K562 (cell line): ENCODE measurements at regions not wholly inside any gene's neighbourhood (a gene's known extent, or its start where the extent isn't known, plus 50 kb on each side); places are given as distances from the start of the nearest gene placed in this dataset.

Source experiments
- ATAC-seq: fragments of 200-7000 bp; cut with Tn5 transposase; 3 replicates; pipeline ENCODE4 v1.9.1; 2020; ENCODE audit warnings: moderate library complexity
- BruUV-seq: library from RNA; stranded (reverse); fragments of 400-500 nt; replicated peaks from 2 replicates; lab custom pipeline; 2021; lab: Mats Ljungman, UMichigan
- CTCF ChIA-PET: fragments of 300-600 bp; formaldehyde crosslinking; extraction: SDS; loops from one replicate; lab custom pipeline; 2021; ENCODE audit warnings: low intra/inter-chr PET ratio; lab: Yijun Ruan, JAX
- POLR2A ChIA-PET: fragments of 300-600, 350-650 bp; sonication (Branson Sonifier 250); formaldehyde crosslinking; extraction: SDS; loops from one replicate; lab custom pipeline; 2021; ENCODE audit warnings: antibody characterized with exemption, inconsistent platforms; lab: Yijun Ruan, JAX
- DNase-seq, 4 experiments: peaks; one replicate each; pipeline versions ENCODE4 v3.0.0 to v3.0.0-alpha.2; 2011 to 2018; ENCODE audit warnings: low spot score in 3 of 4, mixed read lengths in 3 of 4; ENCODE audit errors: extremely low read depth in 1 of 4
- FAIRE-seq: peaks from 2 replicates; lab custom pipeline; 2011; peaks lifted over from hg19 to GRCh38; lab: Jason Lieb, UNC
- H2AFZ ChIP-seq: 2 replicates; pipeline ENCODE4 v1.6.0; 2011; ENCODE audit warnings: low read depth, low read length, control low read depth, inconsistent platforms
- H3K27ac ChIP-seq: fragments of 200-600 bp; 3 replicates; pipeline ENCODE4 v1.8.0; 2011; ENCODE audit warnings: low read depth, mild to moderate bottlenecking, control low read depth, inconsistent platforms, low read length, moderate library complexity, mixed read lengths; ENCODE audit errors: extremely low read depth
- H3K27me3 ChIP-seq, 2 experiments: fragments of 300-600 bp in 1 of 2; 2 replicates in 1 of 2; 3 replicates in 1 of 2; pipeline versions ENCODE4 v1.6.0 to v1.8.0; 2011; ENCODE audit warnings: inconsistent platforms in 2 of 2, low read length in 2 of 2, mild to moderate bottlenecking in 1 of 2, mixed read lengths in 1 of 2, moderate library complexity in 1 of 2; ENCODE audit not compliant: control insufficient read depth in 2 of 2, insufficient read depth in 2 of 2
- H3K36me3 ChIP-seq: fragments of 300-600 bp; 3 replicates; pipeline ENCODE4 v1.8.0; 2011; ENCODE audit warnings: mild to moderate bottlenecking, low read length, inconsistent platforms; ENCODE audit not compliant: control insufficient read depth, insufficient read depth
- H3K4me1 ChIP-seq, 2 experiments: fragments of 200-600 bp in 1 of 2; replicated peaks in 1 of 2; 2 replicates in 1 of 2; 3 replicates in 1 of 2; pipeline versions ENCODE4 v1.5.1 to v1.8.0; 2011; ENCODE audit warnings: inconsistent platforms in 2 of 2, low read length in 2 of 2, mild to moderate bottlenecking in 1 of 2, mixed read lengths in 1 of 2, moderate library complexity in 1 of 2; ENCODE audit not compliant: control insufficient read depth in 2 of 2, insufficient read depth in 2 of 2
- H3K4me2 ChIP-seq: 2 replicates; pipeline ENCODE4 v1.6.1; 2011; ENCODE audit warnings: low read length, control low read depth, inconsistent platforms, mixed read lengths; ENCODE audit not compliant: insufficient read depth
- H3K4me3 ChIP-seq: fragments of 200-600 bp; sonication (generic), shearing (Covaris generic); 2 replicates; pipeline ENCODE4 v1.5.1; 2016; ENCODE audit warnings: control low read depth, inconsistent platforms
- H3K79me2 ChIP-seq: fragments of 200-600 bp; 3 replicates; pipeline ENCODE4 v1.8.0; 2011; ENCODE audit warnings: low read length, inconsistent platforms; ENCODE audit not compliant: control insufficient read depth, insufficient read depth
- H3K9ac ChIP-seq, 2 experiments: 2 replicates each; pipeline versions ENCODE4 v1.6.0 to v1.6.1; 2011; ENCODE audit warnings: low read depth in 2 of 2, low read length in 2 of 2, control low read depth in 1 of 2, inconsistent platforms in 1 of 2, mild to moderate bottlenecking in 1 of 2, mixed read lengths in 1 of 2; ENCODE audit not compliant: insufficient read depth in 1 of 2
- H3K9me1 ChIP-seq: one replicate; pipeline ENCODE4 v1.6.0; 2011; ENCODE audit warnings: inconsistent platforms, mild to moderate bottlenecking, low read length, moderate library complexity; ENCODE audit not compliant: control insufficient read depth, insufficient read depth
- H3K9me3 ChIP-seq: replicated peaks from 2 replicates; pipeline ENCODE4 v1.5.1; 2011; ENCODE audit warnings: low read depth, low read length, inconsistent platforms; ENCODE audit not compliant: control insufficient read depth, insufficient read depth
- H4K20me1 ChIP-seq: replicated peaks from 2 replicates; pipeline ENCODE4 v1.6.1; 2011; ENCODE audit warnings: low read length, inconsistent platforms, mixed read lengths; ENCODE audit not compliant: control insufficient read depth, insufficient read depth
- CTCF ChIP-seq, 3 experiments: IDR thresholded peaks in 2 of 3; conservative IDR thresholded peaks in 1 of 3; 2 replicates each; pipeline ENCODE4 v1.5.1; 2011 to 2012; ENCODE audit warnings: low read length in 3 of 3, mild to moderate bottlenecking in 3 of 3, control low read depth in 2 of 3, improper control_type of control experiment in 1 of 3, inconsistent platforms in 1 of 3, low read depth in 1 of 3, mixed read lengths in 1 of 3, moderate library complexity in 1 of 3; ENCODE audit not compliant: insufficient read depth in 2 of 3
- PHB ChIP-seq: fragments of 250-450 bp; sonication (Bioruptor Pico); IDR thresholded peaks from 2 replicates; pipeline ENCODE4 v1.5.0; 2021
- RAD21 ChIP-seq, 2 experiments: fragments of 250-450 bp in 1 of 2; fragments of 450-650 bp in 1 of 2; sonication (Bioruptor Pico) in 1 of 2; formaldehyde crosslinking in 1 of 2; IDR thresholded peaks in 1 of 2; conservative IDR thresholded peaks in 1 of 2; 2 replicates each; pipeline versions ENCODE4 v1.4.0 to v1.8.0; 2020 to 2022; ENCODE audit warnings: mild to moderate bottlenecking in 2 of 2, moderate library complexity in 1 of 2
- SMARCC2 ChIP-seq: fragments of 450-650 bp; IDR thresholded peaks from 2 replicates; pipeline ENCODE4 v1.6.1; 2017; ENCODE audit warnings: antibody characterized with exemption, moderate library complexity, mild to moderate bottlenecking, low read depth
- ZNF518B ChIP-seq: fragments of 250-450 bp; sonication (Bioruptor Pico); IDR thresholded peaks from 2 replicates; pipeline ENCODE4 v1.5.0; 2021; ENCODE audit warnings: mild to moderate bottlenecking, moderate library complexity
- ZNF655 ChIP-seq: fragments of 250-450 bp; sonication (Bioruptor Pico); IDR thresholded peaks from 2 replicates; pipeline ENCODE4 v1.5.0; 2021
- ZNF766 ChIP-seq: fragments of 200-800 bp; sonication (Bioruptor generic); conservative IDR thresholded peaks from 2 replicates; pipeline ENCODE4 v1.6.1; 2016; ENCODE audit warnings: missing genetic modification characterization, missing compliant biosample characterization
- whole genome bisulfite sequencing: fragments of 100-300 bp; shearing (Covaris generic); methylation state at CpG from one replicate; pipeline ENCODE4 v1.1.6; 2016; ENCODE audit warnings: low coverage, mixed read lengths; ENCODE audit not compliant: insufficient coverage; ENCODE audit errors: missing lambda C conversion rate; 5-methylcytosine and 5-hydroxymethylcytosine counted together
- in situ Hi-C: fragments of 300-500 bp; cut with MboI; formaldehyde crosslinking; loops from 4 replicates; pipeline ENCODE4 v1.15.0; 2018; ENCODE audit warnings: inconsistent platforms, mixed read lengths
- intact Hi-C: fragments of 100-400 bp; cut with micrococcal nuclease; formaldehyde crosslinking; loops from 2 replicates; pipeline ENCODE4 v1.14.2; 2022
- TF ChIP-seq, protein P1 (sequence below): sonication (generic); formaldehyde crosslinking; IDR thresholded peaks from 2 replicates; pipeline ENCODE4 v1.8.0; 2022; ENCODE audit warnings: mild to moderate bottlenecking, missing genetic modification reagents

DNA sequence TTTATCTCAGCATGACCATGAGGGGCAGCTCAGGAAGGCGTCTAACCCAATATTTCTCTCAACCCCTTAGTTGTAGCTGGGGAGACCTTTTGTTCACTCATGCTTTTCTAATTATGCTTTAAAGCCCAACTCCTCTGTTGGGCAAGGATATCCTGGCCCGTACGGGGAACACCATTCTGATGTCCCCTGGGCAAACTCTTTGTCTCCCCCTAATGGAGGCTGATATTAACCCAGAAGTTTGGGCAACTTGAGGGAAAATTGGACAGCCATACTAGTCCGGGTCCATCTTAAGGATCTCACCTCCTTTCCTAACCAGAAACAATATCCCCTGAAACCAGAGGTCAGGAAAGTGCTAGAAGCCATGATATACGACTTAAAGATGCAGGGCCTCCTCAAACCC is 143.7 kb upstream of the COX10 start:
- DNase-seq (peak in 2 of 4 experiments; percentile 20 to 32), FAIRE-seq (no peak), ATAC-seq (peak; percentile 77)
- WGBS: 5% methylated on average over 5 of the region's 5 CpGs
- Histone ChIP-seq H3K9me3 (no peaks in the 10 kb centered on the region), H3K9ac (no peak overlapping the region), H3K4me2 (no peak overlapping the region), H3K79me2 (no peaks in the 10 kb centered on the region), H3K27ac (no peak overlapping the region), H3K27me3 (peaks cover 0 to 9% of the 10 kb centered on the region in 2 experiments; a peak in 1 of 5 replicates), H3K9me1 (no peaks in the 10 kb centered on the region), H2AFZ (no peak overlapping the region), H4K20me1 (no peaks in the 10 kb centered on the region), H3K4me1 (no peaks in the 10 kb centered on the region), H3K36me3 (no peaks in the 10 kb centered on the region), H3K4me3 (no peak overlapping the region)
- in situ Hi-C loops: no loop called here
- CTCF ChIA-PET: no interaction called here
- POLR2A ChIA-PET: no interaction called here
- no TSS peak for BruUV-seq
- intact Hi-C loops: loop anchor here (10.0 kb wide), 1 partner anchor 621 kb away; no protein-coding TSS in a partner anchor
- TF ChIP-seq RAD21 (CRISPR knock-in tag; conservative IDR thresholded peaks at IDR 0.05 in 1 of 2, IDR thresholded peaks at IDR 0.05 in 1 of 2): peak; percentile 25 to 59
- no peak for TF ChIP-seq ZNF518B (CRISPR knock-in tag)
- TF ChIP-seq PHB: no peak
- TF ChIP-seq, protein P1, sequence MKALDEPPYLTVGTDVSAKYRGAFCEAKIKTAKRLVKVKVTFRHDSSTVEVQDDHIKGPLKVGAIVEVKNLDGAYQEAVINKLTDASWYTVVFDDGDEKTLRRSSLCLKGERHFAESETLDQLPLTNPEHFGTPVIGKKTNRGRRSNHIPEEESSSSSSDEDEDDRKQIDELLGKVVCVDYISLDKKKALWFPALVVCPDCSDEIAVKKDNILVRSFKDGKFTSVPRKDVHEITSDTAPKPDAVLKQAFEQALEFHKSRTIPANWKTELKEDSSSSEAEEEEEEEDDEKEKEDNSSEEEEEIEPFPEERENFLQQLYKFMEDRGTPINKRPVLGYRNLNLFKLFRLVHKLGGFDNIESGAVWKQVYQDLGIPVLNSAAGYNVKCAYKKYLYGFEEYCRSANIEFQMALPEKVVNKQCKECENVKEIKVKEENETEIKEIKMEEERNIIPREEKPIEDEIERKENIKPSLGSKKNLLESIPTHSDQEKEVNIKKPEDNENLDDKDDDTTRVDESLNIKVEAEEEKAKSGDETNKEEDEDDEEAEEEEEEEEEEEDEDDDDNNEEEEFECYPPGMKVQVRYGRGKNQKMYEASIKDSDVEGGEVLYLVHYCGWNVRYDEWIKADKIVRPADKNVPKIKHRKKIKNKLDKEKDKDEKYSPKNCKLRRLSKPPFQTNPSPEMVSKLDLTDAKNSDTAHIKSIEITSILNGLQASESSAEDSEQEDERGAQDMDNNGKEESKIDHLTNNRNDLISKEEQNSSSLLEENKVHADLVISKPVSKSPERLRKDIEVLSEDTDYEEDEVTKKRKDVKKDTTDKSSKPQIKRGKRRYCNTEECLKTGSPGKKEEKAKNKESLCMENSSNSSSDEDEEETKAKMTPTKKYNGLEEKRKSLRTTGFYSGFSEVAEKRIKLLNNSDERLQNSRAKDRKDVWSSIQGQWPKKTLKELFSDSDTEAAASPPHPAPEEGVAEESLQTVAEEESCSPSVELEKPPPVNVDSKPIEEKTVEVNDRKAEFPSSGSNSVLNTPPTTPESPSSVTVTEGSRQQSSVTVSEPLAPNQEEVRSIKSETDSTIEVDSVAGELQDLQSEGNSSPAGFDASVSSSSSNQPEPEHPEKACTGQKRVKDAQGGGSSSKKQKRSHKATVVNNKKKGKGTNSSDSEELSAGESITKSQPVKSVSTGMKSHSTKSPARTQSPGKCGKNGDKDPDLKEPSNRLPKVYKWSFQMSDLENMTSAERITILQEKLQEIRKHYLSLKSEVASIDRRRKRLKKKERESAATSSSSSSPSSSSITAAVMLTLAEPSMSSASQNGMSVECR (CRISPR knock-in tag): no peak
- no peak for TF ChIP-seq ZNF655 (CRISPR knock-in tag)
- TF ChIP-seq CTCF (IDR thresholded peaks at IDR 0.05 in 2 of 3, conservative IDR thresholded peaks at IDR 0.05 in 1 of 3; ENCODE audit: insufficient read depth in 2 of 3, low read depth in 1 of 3, low read length in 3 of 3): peak; percentile 47 to 59 (median 54)
- no peak for TF ChIP-seq SMARCC2
- no peak for TF ChIP-seq ZNF766 (CRISPR knock-in tag)
